ENCODE measurements at regions not wholly inside any gene's neighbourhood (a gene's known extent, or its start where the extent isn't known, plus 50 kb on each side); places are given as distances from the start of the nearest gene placed in this dataset.

DNA sequence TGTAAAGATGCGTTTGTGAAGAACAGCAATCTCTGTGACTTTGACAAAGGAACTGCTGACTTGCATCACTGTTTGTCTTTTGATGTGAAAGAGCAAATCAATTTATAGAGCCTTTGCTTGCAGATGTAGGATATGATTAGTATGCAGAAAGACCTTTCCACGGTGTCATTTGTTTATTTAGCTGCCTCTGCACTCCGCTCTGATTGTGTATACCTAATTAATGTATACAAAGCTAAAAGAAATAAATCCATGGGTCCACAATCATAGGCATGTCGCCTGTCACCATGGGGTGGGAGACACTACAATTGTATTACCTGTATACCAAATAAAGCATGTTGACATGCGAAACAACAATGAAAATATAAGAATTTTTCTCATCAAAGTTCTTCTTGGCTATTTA, 410.7 kb downstream of the MZT1 start:
- no peak for DNase-seq (ENCODE audit: low read depth)
- no peak overlapping the region for H3K4me3 ChIP-seq (ENCODE audit: low read depth, low read length)
- TF ChIP-seq, protein P1, sequence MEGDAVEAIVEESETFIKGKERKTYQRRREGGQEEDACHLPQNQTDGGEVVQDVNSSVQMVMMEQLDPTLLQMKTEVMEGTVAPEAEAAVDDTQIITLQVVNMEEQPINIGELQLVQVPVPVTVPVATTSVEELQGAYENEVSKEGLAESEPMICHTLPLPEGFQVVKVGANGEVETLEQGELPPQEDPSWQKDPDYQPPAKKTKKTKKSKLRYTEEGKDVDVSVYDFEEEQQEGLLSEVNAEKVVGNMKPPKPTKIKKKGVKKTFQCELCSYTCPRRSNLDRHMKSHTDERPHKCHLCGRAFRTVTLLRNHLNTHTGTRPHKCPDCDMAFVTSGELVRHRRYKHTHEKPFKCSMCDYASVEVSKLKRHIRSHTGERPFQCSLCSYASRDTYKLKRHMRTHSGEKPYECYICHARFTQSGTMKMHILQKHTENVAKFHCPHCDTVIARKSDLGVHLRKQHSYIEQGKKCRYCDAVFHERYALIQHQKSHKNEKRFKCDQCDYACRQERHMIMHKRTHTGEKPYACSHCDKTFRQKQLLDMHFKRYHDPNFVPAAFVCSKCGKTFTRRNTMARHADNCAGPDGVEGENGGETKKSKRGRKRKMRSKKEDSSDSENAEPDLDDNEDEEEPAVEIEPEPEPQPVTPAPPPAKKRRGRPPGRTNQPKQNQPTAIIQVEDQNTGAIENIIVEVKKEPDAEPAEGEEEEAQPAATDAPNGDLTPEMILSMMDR (IDR thresholded peaks at IDR 0.05; ENCODE audit: low read depth, low read length, missing control alignments): no peak

DNA sequence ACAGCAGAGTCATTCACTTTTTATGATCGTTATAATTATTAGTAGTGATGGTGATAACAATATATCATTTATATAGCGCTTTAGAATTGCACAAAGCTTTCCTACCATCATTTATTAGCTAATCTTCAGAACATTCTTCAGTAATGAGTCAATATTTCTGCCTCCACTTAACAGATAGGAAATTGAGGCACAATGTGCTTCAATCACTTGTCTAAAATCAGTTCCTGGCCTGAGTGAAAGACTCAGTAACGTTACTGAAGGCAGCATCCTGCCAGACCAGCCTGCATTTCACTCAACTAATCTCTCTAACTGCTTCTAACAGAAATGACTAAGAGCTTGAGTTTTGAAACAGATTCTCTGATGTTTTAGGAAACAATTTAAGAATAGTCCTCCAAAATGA, 412.1 kb downstream of the MZT1 start:
- H3K4me3 ChIP-seq (ENCODE audit: low read depth, low read length): no peak overlapping the region
- DNase-seq (ENCODE audit: low read depth): no peak
- TF ChIP-seq, protein P1 (IDR thresholded peaks at IDR 0.05; ENCODE audit: low read depth, low read length, missing control alignments): no peak

DNA sequence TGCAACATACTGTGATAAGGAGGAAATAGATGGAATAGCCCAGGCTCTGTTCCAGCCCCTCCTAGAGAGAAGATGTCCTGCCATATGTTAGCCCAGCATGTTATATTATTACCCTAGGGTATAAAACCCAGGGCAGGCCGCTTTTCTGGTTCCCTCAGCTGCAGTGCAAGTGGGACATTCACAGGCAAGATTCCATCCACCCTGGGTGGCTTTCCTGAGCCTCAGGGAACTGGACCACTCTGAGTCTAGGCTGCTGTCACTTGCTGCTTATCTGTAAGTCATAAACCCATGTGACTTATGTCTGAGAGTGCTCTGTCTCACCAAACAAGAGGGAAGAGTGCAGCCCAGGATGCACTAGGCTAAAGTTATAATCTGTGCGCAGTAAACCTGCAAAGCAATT, 413.2 kb downstream of the MZT1 start:
- TF ChIP-seq, protein P1 (IDR thresholded peaks at IDR 0.05; ENCODE audit: low read depth, low read length, missing control alignments): no peak
- no peak for DNase-seq (ENCODE audit: low read depth)

DNA sequence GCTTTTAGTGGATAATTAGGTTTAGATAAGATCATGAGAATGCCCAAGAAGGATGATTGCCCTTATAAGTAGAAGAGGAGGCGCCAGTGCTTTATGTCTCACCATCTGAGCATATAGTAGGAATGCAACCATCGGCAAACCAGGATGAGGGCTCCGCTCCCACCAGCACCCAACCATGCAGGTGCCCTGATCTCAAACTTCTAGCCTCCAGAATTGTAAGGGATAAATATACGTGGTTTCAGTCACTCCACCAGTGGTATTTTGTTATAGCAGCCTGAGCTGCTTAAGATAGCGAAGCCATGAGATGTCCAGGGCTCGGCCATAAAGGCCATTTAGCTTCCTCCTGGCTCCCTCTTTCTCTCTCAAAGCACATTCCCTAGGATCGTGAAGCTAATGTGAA, 413.9 kb downstream of the MZT1 start:
- no peak overlapping the region for H3K4me3 ChIP-seq (ENCODE audit: low read depth, low read length)
- DNase-seq (ENCODE audit: low read depth): no peak
- TF ChIP-seq, protein P1 (IDR thresholded peaks at IDR 0.05; ENCODE audit: low read depth, low read length, missing control alignments): no peak

More for the DNA sequence above, 413.2 kb downstream of the MZT1 start:
- no peak overlapping the region for H3K4me3 ChIP-seq (ENCODE audit: low read depth, low read length)

DNA sequence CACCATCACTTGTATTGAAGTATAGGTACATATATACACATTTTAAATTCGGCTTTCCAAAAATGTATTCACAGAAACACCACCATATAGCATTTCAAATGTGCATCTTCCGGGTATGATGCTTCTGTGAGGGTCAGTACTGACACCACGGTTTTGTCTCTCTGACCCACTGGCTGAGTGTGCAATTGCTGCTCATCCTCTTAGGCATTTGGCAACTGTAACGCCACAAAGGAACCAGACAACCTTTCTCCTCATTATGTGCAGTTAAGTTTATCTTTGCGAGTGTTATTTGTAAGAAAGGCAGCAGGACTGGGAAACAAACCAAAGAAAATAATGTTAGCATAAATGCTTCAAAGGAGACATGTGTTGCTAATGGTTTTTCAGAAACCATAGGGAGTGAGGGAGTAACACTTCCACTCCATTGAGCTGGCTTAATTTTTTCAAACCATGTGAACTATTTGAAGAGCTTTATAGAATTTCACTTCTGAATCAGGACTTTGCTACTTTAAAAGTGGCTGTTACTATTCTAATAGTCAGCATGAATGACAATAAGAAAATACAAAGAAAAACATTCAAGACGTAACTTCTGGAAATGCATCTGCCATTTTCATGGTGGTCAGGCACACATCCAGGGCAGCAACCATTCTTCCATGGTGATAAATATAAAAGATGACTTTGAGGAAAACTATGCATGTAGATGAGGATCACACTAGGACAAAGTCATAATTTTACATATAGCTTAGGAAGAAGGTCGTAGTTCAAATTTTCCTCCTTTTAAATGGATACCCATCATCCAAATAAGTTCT, 423.3 kb downstream of the MZT1 start:
- no peak for DNase-seq (ENCODE audit: low read depth)
- TF ChIP-seq, protein P1 (IDR thresholded peaks at IDR 0.05; ENCODE audit: low read depth, low read length, missing control alignments): no peak
- H3K4me3 ChIP-seq (ENCODE audit: low read depth, low read length): no peak overlapping the region

DNA sequence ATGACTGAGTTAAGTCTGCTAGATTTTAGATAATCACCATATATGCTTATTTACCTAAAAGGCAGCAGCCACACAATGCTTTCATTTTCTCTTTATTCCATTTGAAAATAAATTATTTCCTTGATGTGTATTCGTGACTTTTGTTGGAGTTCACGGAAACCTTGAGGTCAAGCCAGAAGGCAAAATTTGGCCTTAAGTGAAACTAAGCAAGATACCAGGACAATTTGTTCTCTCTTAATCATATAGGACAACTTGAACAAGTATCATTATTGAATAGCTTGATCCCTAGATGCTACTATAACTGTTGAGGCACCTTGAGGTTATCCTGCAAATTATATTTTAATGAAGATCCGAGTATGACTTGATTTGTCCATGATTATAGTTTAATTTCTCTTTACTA, 429.2 kb upstream of the DACH1 start:
- TF ChIP-seq, protein P1 (IDR thresholded peaks at IDR 0.05; ENCODE audit: low read depth, low read length, missing control alignments): no peak
- DNase-seq (ENCODE audit: low read depth): no peak

DNA sequence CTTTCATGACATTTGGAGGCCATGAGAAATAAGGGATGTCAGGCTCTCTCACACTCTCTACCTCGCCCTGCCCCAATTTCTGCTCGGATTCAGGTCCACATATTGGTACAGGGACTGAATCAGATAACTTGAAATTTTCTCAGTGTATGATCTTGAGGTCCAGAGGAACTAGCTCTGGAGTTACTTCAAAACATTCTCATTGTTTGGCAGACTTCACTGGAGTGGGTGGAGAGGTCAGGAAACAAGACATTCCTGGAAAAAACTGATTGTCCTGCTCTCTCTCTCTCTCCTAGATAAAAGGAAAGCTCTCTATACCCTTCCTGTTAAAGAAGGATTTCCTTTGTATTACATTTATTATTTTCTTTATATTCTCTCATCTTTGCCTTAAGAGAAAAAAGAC, 428.1 kb upstream of the DACH1 start:
- TF ChIP-seq, protein P1 (IDR thresholded peaks at IDR 0.05; ENCODE audit: low read depth, low read length, missing control alignments): no peak

More for the DNA sequence above, 429.2 kb upstream of the DACH1 start:
- no peak overlapping the region for H3K4me3 ChIP-seq (ENCODE audit: low read depth, low read length)

More for the DNA sequence above, 428.1 kb upstream of the DACH1 start:
- no peak overlapping the region for H3K4me3 ChIP-seq (ENCODE audit: low read depth, low read length)
- no peak for DNase-seq (ENCODE audit: low read depth)
